Activated naive CD4-positive, alpha-beta T cell treated with anti-CD3 and anti-CD28 coated beads, Interleukin-2, amount 10 ng/mL, durations not matched to agents 7 days and 5 days (primary cell): ENCODE measurements at regions not wholly inside any gene's neighbourhood (a gene's known extent, or its start where the extent isn't known, plus 50 kb on each side); places are given as distances from the start of the nearest gene placed in this dataset.

Experiments used
- CTCF ChIA-PET: fragments of 350-600 bp; sonication (Branson Sonifier 250); formaldehyde crosslinking; loops from one replicate; lab custom pipeline; 2021; ENCODE audit warnings: antibody characterized with exemption; lab: Charles Lee
- DNase-seq: peaks from one replicate; pipeline ENCODE4 v3.0.0-alpha.2; 2020
- H3K27ac Mint-ChIP-seq: one replicate; pipeline ENCODE4 v1.8.0; 2021; ENCODE audit warnings: mild to moderate bottlenecking, moderate library complexity, mixed read lengths
- H3K27me3 Mint-ChIP-seq: one replicate; pipeline ENCODE4 v1.8.0; 2021; ENCODE audit warnings: mild to moderate bottlenecking, mixed read lengths
- H3K36me3 Mint-ChIP-seq: one replicate; pipeline ENCODE4 v1.8.0; 2021; ENCODE audit warnings: mixed read lengths
- H3K4me1 Mint-ChIP-seq: one replicate; pipeline ENCODE4 v1.8.0; 2021; ENCODE audit warnings: mixed read lengths
- H3K4me3 Mint-ChIP-seq: one replicate; pipeline ENCODE4 v1.8.0; 2021; ENCODE audit warnings: mild to moderate bottlenecking, moderate library complexity, mixed read lengths
- H3K9me3 Mint-ChIP-seq: one replicate; pipeline ENCODE4 v1.8.0; 2021; ENCODE audit warnings: mixed read lengths

DNA sequence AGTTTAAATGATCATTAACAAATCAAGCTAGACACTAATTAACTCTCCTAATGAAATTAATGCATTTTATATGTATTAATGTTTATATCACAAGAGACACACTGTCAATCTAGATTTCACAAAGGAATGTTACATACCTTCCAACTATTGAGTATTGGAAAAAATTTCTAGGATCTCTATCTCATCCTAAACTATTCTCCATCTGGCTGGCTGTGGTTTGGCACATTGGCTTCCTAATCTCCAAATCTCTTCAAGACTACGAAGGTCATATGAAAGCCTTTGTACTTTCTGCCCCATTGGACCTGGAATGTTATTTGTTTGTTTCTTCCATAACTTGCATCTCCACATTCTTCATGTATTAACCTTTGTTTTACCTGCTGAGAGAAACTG lies 1160.0 kb downstream of the ADGRL3 start:
- H3K4me1 Mint-ChIP-seq: no peaks in the 10 kb centered on the region
- no peak overlapping the region for H3K27ac Mint-ChIP-seq
- DNase-seq: no peak
- H3K36me3 Mint-ChIP-seq: no peaks in the 10 kb centered on the region
- no peaks in the 10 kb centered on the region for H3K27me3 Mint-ChIP-seq
- peaks cover 4% of the 10 kb centered on the region for H3K9me3 Mint-ChIP-seq
- CTCF ChIA-PET: no interaction called here
- H3K4me3 Mint-ChIP-seq: no peak overlapping the region

DNA sequence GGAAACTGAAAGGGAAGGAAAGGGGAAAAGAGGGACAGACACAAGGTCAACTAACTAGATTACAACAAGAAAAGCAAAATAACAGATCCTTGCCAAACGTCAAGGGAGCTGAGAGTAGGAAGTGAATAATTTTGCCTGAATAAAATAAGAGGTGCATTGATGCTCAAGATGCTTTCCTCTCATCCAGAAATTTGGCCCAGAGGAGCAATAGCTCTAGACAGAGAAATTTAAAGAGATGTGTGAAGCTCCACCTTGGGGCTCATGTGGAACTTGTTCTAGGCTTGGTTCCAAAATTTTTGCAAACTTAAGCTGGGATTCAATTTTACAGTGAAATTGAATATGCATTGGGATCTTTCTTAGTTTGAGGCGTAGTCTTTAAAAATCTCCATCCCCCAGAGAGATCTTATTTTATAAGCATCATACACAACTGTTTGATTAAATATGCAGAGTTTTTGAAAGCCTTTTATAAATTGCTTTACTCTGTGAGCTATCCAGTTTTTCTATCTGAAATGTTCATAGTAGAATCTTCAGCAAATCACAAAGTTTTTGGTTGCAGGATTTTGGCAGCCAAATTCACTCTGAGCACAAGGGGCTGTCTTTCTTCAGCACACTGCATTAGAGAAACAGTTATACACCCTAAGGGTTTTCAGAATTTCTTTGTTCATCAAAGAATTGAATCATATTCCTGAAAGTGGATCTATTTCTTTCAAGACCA lies 1159.5 kb downstream of the ADGRL3 start:
- CTCF ChIA-PET: no interaction called here

DNA sequence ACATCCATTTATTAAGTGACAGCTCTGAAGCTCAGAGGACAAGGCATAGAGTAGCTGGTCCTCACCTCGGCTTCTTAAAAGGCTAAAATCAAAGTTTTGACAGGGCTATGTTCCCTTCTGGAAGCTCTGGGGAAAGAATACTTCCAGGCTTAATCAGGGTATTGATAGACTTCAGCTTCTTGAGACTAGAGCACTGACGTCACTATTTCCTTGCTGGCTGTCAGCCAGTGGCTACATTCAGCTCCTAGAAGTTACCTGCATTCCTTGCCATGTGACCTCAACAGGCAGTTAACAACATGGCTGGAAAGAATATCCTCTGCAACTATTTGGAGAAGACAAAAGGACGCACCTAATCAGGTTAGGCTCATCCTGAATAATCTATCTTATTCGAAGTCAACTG lies 1144.8 kb downstream of the ADGRL3 start:
- H3K4me3 Mint-ChIP-seq: no peak overlapping the region
- no peak for DNase-seq

More for the DNA sequence above, 1159.5 kb downstream of the ADGRL3 start:
- no peak for DNase-seq
- Mint-ChIP-seq H3K36me3 (no peaks in the 10 kb centered on the region), H3K4me1 (no peaks in the 10 kb centered on the region), H3K27me3 (no peaks in the 10 kb centered on the region), H3K27ac (no peak overlapping the region), H3K9me3 (peaks cover 3% of the 10 kb centered on the region), H3K4me3 (no peak overlapping the region)

DNA sequence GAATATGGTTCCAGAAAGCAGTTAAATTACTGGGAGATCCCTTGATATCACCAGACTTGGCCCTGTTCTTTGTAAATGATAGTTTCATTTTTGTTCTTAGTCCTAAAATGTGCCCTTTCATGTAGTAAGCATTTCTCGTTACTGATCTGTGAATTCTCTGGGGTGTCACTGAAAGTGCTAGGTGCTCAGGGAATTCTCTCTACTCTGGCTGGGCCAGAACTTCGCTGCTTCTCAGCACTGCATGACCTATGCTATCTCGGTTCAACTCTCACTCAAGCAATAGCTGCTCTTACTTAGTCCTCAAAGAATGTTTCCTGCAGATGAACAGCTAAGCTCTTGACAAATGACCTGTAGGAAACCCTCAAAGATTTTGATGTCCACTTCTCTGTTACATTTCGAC lies 1144.3 kb downstream of the ADGRL3 start:
- H3K4me3 Mint-ChIP-seq: no peak overlapping the region
- H3K4me1 Mint-ChIP-seq: no peaks in the 10 kb centered on the region
- CTCF ChIA-PET: no interaction called here
- H3K36me3 Mint-ChIP-seq: no peaks in the 10 kb centered on the region
- no peak overlapping the region for H3K27ac Mint-ChIP-seq
- no peak for DNase-seq
- H3K27me3 Mint-ChIP-seq: no peaks in the 10 kb centered on the region
- peaks cover 19% of the 10 kb centered on the region for H3K9me3 Mint-ChIP-seq

More for the DNA sequence above, 1144.8 kb downstream of the ADGRL3 start:
- H3K9me3 Mint-ChIP-seq: peaks cover 18% of the 10 kb centered on the region
- no peak overlapping the region for H3K27ac Mint-ChIP-seq
- H3K27me3 Mint-ChIP-seq: no peaks in the 10 kb centered on the region
- H3K4me1 Mint-ChIP-seq: no peaks in the 10 kb centered on the region
- no peaks in the 10 kb centered on the region for H3K36me3 Mint-ChIP-seq
- CTCF ChIA-PET: no interaction called here

DNA sequence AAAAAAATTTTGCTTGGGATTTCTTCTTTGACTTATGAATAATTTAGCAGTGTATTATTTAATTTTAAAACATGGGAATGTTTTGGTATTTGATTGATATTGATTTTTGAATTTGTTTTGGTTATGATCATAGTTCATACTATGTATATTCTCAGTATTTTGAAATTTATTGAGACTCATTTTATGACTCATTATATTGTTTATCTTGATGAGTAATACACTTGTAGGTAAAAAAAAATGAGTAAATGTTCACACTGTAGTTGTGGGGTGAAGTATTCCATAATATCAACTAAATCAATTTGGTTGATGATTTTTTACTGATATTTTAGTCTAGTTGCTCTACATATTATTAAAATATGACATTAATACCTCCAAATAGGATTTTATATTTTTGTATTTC lies 1142.2 kb downstream of the ADGRL3 start:
- H3K27ac Mint-ChIP-seq: no peak overlapping the region
- H3K4me3 Mint-ChIP-seq: no peak overlapping the region
- no peaks in the 10 kb centered on the region for H3K27me3 Mint-ChIP-seq
- H3K4me1 Mint-ChIP-seq: no peaks in the 10 kb centered on the region
- H3K9me3 Mint-ChIP-seq: peaks cover 28% of the 10 kb centered on the region
- H3K36me3 Mint-ChIP-seq: no peaks in the 10 kb centered on the region
- DNase-seq: no peak
- CTCF ChIA-PET: no interaction called here

DNA sequence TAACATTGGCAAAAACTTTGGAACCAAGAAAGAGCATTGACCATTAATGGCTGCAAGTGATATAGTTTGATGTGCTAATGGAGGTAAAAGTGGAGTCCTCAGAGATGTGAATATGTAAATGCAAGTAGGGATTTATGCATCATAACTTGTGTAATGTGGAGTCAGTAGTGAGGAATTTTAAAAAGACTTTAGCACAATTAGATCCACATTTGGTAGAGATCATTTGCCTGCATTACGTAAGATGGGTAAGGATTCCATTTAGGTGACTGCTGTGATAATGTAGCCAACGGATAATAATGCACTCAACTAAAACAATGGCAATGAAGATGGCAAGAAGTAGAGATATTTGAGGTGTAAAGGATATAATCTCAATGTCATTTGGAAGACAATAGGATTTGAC lies 1128.4 kb downstream of the ADGRL3 start:
- Mint-ChIP-seq H3K36me3 (no peaks in the 10 kb centered on the region), H3K27me3 (no peaks in the 10 kb centered on the region), H3K4me1 (no peaks in the 10 kb centered on the region), H3K9me3 (peaks cover 8% of the 10 kb centered on the region), H3K4me3 (no peak overlapping the region), H3K27ac (no peak overlapping the region)
- DNase-seq: no peak
- CTCF ChIA-PET: no interaction called here

DNA sequence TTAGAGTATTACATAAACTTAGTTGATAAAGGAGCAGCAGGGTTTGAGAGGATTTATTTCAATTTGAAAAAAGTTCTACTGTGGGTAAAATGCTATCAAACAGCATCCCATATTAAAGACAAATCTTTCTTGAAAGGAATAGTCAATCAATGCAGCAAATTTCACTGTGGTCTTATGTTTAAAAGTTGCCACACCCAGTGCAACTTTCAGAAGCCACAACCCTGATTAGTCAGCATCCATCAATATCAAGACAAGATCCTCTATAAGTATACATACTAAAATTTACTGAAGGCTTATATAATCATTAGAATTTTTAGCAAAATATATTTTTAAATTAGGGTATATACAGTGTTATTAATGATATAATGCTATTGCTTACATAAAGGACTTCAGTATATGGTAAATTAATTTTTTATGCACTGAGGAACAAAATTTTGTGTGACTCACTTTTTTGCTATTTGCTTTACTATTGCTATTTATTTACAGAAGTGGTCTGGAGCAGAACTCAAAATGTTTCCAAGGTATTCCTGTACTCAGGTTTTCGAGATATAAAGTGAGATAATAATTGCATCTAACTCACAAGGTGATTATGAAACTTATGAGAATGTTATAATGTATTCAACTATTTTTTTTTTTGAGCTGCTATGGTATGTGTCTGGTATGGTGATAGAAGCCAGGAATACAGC lies 1127.6 kb downstream of the ADGRL3 start:
- Mint-ChIP-seq H3K27me3 (no peaks in the 10 kb centered on the region), H3K36me3 (no peaks in the 10 kb centered on the region), H3K4me3 (no peak overlapping the region), H3K9me3 (peaks cover 8% of the 10 kb centered on the region), H3K4me1 (no peaks in the 10 kb centered on the region), H3K27ac (no peak overlapping the region)
- CTCF ChIA-PET: no interaction called here
- DNase-seq: no peak

DNA sequence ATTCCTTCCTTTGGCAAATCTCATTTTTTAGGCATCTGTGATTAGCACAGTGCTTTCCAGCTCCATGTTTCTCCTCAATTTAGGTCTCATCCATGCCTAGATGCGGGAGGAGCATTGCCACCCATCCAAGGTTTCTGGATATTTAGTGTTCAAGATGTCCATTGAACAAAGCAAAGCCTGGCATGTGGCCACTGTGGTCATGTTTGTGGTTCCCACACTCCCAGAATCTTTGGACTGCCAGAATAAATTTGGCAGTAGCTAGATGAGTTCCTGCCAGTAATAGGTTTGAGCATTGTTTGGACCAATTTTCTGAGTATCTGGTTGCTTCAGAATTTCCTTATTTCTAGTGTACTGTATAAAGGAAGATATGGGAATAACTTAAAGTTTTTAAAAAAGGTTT lies 1124.1 kb downstream of the ADGRL3 start:
- H3K9me3 Mint-ChIP-seq: peaks cover 2% of the 10 kb centered on the region
- no peak overlapping the region for H3K4me3 Mint-ChIP-seq
- no peak overlapping the region for H3K27ac Mint-ChIP-seq
- CTCF ChIA-PET: no interaction called here
- DNase-seq: no peak
- no peaks in the 10 kb centered on the region for H3K27me3 Mint-ChIP-seq
- no peaks in the 10 kb centered on the region for H3K4me1 Mint-ChIP-seq
- H3K36me3 Mint-ChIP-seq: no peaks in the 10 kb centered on the region

DNA sequence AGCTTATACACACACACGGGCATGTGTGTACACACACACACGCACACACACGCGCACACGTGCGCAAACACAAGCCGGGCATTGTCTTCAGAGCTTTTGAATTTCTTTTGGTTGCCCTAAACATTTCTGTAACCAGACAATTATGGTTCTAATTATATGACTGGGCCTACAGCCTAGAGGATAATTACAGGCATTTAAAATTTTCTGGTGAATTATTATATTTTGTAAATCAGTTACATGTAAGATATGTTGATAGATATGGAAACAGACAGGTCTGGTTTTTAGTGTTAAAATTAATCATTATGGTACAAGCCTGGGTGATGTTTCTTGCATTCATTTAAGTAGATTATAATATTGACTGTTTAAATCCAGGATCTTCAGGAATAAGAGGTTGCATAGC lies 1120.5 kb downstream of the ADGRL3 start:
- no peak overlapping the region for H3K27ac Mint-ChIP-seq
- H3K36me3 Mint-ChIP-seq: no peaks in the 10 kb centered on the region
- no peak overlapping the region for H3K4me3 Mint-ChIP-seq
- no peaks in the 10 kb centered on the region for H3K4me1 Mint-ChIP-seq
- peaks cover 10% of the 10 kb centered on the region for H3K9me3 Mint-ChIP-seq
- CTCF ChIA-PET: no interaction called here
- no peak for DNase-seq
- H3K27me3 Mint-ChIP-seq: no peaks in the 10 kb centered on the region

DNA sequence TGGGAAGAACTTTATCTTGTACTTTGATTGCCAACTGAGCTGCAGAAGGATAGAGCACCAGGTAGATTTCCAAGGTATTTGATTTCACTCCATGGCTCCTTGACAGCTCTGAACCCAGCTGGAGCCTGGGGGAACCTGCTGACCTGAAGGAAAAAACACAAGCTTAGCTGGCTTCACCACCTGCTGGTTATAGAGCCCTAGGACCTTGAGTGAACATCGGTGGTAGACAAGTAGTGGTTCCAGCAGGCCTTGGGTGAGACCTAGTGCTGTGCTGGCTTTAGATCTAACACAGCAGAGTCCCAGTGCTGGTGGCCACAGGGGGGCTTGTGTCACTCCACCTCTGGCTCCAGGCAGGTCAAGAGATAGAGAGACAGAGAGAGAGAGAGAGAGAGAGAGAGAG lies 1102.6 kb downstream of the ADGRL3 start:
- Mint-ChIP-seq H3K27me3 (no peaks in the 10 kb centered on the region), H3K9me3 (peaks cover 14% of the 10 kb centered on the region), H3K4me3 (no peak overlapping the region), H3K4me1 (no peaks in the 10 kb centered on the region), H3K36me3 (no peaks in the 10 kb centered on the region), H3K27ac (no peak overlapping the region)
- CTCF ChIA-PET: no interaction called here
- no peak for DNase-seq

DNA sequence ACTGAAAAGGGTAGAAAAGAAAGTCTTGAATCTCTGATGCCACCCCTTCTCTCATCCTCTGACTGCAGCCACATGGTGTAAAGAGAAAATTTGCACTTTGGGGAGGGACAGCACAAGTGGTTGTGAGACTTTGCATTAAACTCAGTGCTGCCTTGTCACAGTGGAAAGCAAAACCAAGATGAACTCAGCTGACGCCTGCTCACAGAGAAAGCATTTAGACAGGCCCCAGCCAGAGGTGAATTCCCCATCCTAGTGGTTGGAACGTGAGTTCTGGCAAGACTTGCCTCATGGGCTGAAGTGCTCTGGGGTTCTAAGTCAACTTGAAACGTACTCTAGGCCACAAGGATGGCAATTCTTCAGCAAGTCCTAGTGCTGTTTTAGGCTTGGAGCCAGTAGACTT lies 1101.4 kb downstream of the ADGRL3 start:
- no peaks in the 10 kb centered on the region for H3K36me3 Mint-ChIP-seq
- H3K27ac Mint-ChIP-seq: no peak overlapping the region
- no peaks in the 10 kb centered on the region for H3K4me1 Mint-ChIP-seq
- H3K9me3 Mint-ChIP-seq: peaks cover 14% of the 10 kb centered on the region
- H3K27me3 Mint-ChIP-seq: no peaks in the 10 kb centered on the region
- no peak overlapping the region for H3K4me3 Mint-ChIP-seq
- CTCF ChIA-PET: no interaction called here
- no peak for DNase-seq

DNA sequence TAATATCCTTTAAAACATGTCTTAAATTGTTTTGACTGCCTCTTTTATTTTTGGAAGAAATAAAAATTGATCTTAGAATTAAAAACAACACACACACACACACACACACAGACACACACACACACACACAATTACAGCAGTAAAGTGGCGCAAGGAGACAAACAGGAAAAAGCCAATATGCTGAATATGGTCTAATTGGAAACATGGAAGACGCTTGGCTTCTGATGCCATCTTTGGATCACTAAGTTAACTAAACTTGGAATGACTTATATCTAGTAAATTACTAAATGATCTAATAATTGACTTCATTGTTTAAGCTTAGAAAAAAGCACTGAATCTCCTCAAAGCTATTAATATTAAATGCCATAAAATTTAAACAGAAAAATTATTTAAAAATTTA lies 1093.4 kb downstream of the ADGRL3 start:
- Mint-ChIP-seq H3K4me1 (no peaks in the 10 kb centered on the region), H3K4me3 (no peak overlapping the region), H3K27ac (no peak overlapping the region), H3K27me3 (no peaks in the 10 kb centered on the region), H3K9me3 (peaks cover 3% of the 10 kb centered on the region), H3K36me3 (no peaks in the 10 kb centered on the region)
- no peak for DNase-seq
- CTCF ChIA-PET: no interaction called here

DNA sequence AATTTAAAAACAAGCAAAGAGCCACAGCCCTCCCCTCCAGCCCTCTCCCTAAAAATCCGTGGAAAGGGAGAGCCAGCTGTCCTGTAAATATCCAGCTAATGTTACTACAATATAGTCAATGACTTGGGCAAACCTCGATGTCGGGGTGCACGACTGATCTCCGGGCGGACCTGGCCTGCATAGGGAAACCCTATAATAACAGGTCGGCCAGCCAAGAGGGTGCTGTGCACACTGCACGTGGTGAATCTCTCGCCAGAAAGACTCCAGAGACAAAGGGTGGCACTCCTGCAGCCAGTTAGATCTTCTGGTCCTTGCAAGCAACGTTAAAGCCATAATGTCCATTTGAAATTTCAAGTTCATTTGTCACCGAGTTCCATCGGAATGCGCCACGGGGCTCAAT lies 1092.8 kb downstream of the ADGRL3 start:
- Mint-ChIP-seq H3K36me3 (no peaks in the 10 kb centered on the region), H3K27me3 (no peaks in the 10 kb centered on the region), H3K4me3 (no peak overlapping the region), H3K9me3 (peaks cover 3% of the 10 kb centered on the region), H3K4me1 (no peaks in the 10 kb centered on the region), H3K27ac (no peak overlapping the region)
- no peak for DNase-seq
- CTCF ChIA-PET: no interaction called here

DNA sequence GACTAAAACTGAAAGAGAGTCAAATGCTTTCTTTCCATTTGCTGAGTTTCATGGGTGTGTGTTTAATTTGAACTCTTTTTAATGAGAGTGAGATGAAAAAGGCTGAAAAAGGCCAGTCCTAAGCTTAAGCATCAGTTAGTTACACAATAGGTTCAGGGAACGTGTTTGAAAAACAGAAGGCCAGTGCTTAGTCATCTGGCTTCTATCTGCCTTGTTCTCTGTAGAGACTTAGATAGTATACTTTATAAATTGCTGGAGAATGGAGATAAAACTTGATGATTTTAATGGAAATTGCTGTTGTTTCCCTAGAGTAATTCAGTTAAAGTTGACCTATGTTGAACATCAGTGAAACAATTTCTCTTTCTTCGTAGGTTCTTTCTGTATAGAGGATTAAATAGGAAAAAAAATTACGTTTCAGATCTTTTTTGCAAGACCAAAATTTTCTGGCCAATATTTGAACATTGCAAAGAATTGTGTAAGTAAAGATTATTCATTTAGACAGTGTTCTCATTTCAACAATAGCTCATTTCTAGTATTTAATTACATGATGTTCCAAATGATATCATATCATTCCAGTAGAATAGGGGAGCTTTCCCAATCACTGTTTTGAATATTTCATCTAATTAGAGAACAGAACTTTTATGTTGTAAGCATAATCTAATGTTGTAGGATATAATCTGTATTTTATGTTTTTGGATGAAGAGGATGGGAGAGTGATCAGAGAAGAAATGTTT lies 1088.8 kb downstream of the ADGRL3 start:
- no peaks in the 10 kb centered on the region for H3K27me3 Mint-ChIP-seq
- H3K27ac Mint-ChIP-seq: no peak overlapping the region
- H3K36me3 Mint-ChIP-seq: no peaks in the 10 kb centered on the region
- no peak for DNase-seq
- no peaks in the 10 kb centered on the region for H3K4me1 Mint-ChIP-seq
- CTCF ChIA-PET: no interaction called here
- H3K9me3 Mint-ChIP-seq: peaks cover 1% of the 10 kb centered on the region
- H3K4me3 Mint-ChIP-seq: no peak overlapping the region

DNA sequence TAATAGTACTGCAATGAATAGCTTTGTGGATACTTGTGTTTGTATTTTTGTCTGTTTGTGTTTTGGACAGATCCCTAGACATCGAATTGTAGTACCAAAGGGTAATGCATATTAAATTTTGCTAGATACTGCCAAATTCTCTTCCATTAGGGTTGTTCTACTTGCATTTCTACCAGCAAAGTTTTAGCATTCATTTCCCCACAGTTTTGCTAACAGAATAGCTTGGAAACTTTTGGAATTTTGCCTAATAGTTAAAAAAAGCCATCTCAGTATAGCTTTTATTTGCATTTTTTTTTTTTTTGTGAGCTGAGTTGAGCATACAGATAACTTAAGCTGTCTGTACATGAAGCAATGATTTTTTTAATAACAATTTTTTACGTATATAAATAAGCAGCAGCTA lies 1084.9 kb downstream of the ADGRL3 start:
- Mint-ChIP-seq H3K27ac (no peak overlapping the region), H3K27me3 (no peaks in the 10 kb centered on the region), H3K9me3 (peaks cover 7% of the 10 kb centered on the region), H3K4me3 (no peak overlapping the region), H3K4me1 (no peaks in the 10 kb centered on the region), H3K36me3 (no peaks in the 10 kb centered on the region)
- CTCF ChIA-PET: no interaction called here
- DNase-seq: no peak
